T-helper 2 cell treated with Interferon-gamma antibody and Interleukin-4, amounts not matched to agents 5 μg/mL and 100 μg/mL, for 36 hours (primary cell): ENCODE measurements at regions not wholly inside any gene's neighbourhood (a gene's known extent, or its start where the extent isn't known, plus 50 kb on each side); places are given as distances from the start of the nearest gene placed in this dataset.

Experiments used
- DNase-seq: peaks from one replicate; pipeline ENCODE4 v3.0.0; 2021; ENCODE audit warnings: low spot score
- H3K27ac Mint-ChIP-seq: one replicate; pipeline ENCODE4 v1.8.0; 2021; ENCODE audit warnings: mild to moderate bottlenecking, mixed read lengths
- H3K27me3 Mint-ChIP-seq: one replicate; pipeline ENCODE4 v1.8.0; 2021; ENCODE audit warnings: low read depth, mixed read lengths
- H3K36me3 Mint-ChIP-seq: one replicate; pipeline ENCODE4 v1.8.0; 2021; ENCODE audit warnings: low read depth, mixed read lengths
- H3K4me1 Mint-ChIP-seq: one replicate; pipeline ENCODE4 v1.8.0; 2021; ENCODE audit warnings: low read depth, mixed read lengths
- H3K4me3 Mint-ChIP-seq: one replicate; pipeline ENCODE4 v1.8.0; 2022; ENCODE audit warnings: mild to moderate bottlenecking, moderate library complexity, mixed read lengths
- H3K9me3 Mint-ChIP-seq: one replicate; pipeline ENCODE4 v1.8.0; 2021; ENCODE audit warnings: mixed read lengths

GRCh38 chr22:27637604-27638003, 164.0 kb downstream of the MN1 start:
- H3K36me3 Mint-ChIP-seq, result no peaks in the 10 kb centered on the region
- DNase-seq, result no peak
- no peak overlapping the region for H3K4me3 Mint-ChIP-seq
- H3K27ac Mint-ChIP-seq, result no peak overlapping the region
- no peaks in the 10 kb centered on the region for H3K27me3 Mint-ChIP-seq
- no peaks in the 10 kb centered on the region for H3K4me1 Mint-ChIP-seq
- no peaks in the 10 kb centered on the region for H3K9me3 Mint-ChIP-seq

- no peaks in the 10 kb centered on the region for H3K27me3 Mint-ChIP-seq
- H3K4me3 Mint-ChIP-seq, result no peak overlapping the region
- no peaks in the 10 kb centered on the region for H3K9me3 Mint-ChIP-seq
- no peak overlapping the region for H3K27ac Mint-ChIP-seq
- DNase-seq, result no peak
- no peaks in the 10 kb centered on the region for H3K36me3 Mint-ChIP-seq
- H3K4me1 Mint-ChIP-seq, result no peaks in the 10 kb centered on the region
Measured at GRCh38 chr22:27638329-27639233, 163.0 kb downstream of the MN1 start.

- DNase-seq, result no peak
- no peaks in the 10 kb centered on the region for H3K4me1 Mint-ChIP-seq
- no peaks in the 10 kb centered on the region for H3K27me3 Mint-ChIP-seq
- no peaks in the 10 kb centered on the region for H3K9me3 Mint-ChIP-seq
- no peaks in the 10 kb centered on the region for H3K36me3 Mint-ChIP-seq
- no peak overlapping the region for H3K4me3 Mint-ChIP-seq
- H3K27ac Mint-ChIP-seq, result no peak overlapping the region
Measured at GRCh38 chr22:27639248-27640086, 162.1 kb downstream of the MN1 start.

GRCh38 chr22:27641049-27641795, 160.3 kb downstream of the MN1 start:
- DNase-seq, result no peak
- no peaks in the 10 kb centered on the region for H3K9me3 Mint-ChIP-seq
- H3K4me1 Mint-ChIP-seq, result no peaks in the 10 kb centered on the region
- H3K36me3 Mint-ChIP-seq, result no peaks in the 10 kb centered on the region
- no peak overlapping the region for H3K4me3 Mint-ChIP-seq
- H3K27me3 Mint-ChIP-seq, result no peaks in the 10 kb centered on the region
- H3K27ac Mint-ChIP-seq, result no peak overlapping the region

- no peaks in the 10 kb centered on the region for H3K4me1 Mint-ChIP-seq
- H3K9me3 Mint-ChIP-seq, result no peaks in the 10 kb centered on the region
- no peak overlapping the region for H3K27ac Mint-ChIP-seq
- H3K27me3 Mint-ChIP-seq, result no peaks in the 10 kb centered on the region
- no peak for DNase-seq
- no peak overlapping the region for H3K4me3 Mint-ChIP-seq
- no peaks in the 10 kb centered on the region for H3K36me3 Mint-ChIP-seq
Measured at GRCh38 chr22:27642104-27642800, 159.3 kb downstream of the MN1 start.

GRCh38 chr22:27643907-27644306, 157.6 kb downstream of the MN1 start:
- no peaks in the 10 kb centered on the region for H3K4me1 Mint-ChIP-seq
- no peak overlapping the region for H3K27ac Mint-ChIP-seq
- H3K27me3 Mint-ChIP-seq, result no peaks in the 10 kb centered on the region
- H3K36me3 Mint-ChIP-seq, result no peaks in the 10 kb centered on the region
- H3K4me3 Mint-ChIP-seq, result no peak overlapping the region
- DNase-seq, result no peak
- no peaks in the 10 kb centered on the region for H3K9me3 Mint-ChIP-seq

GRCh38 chr22:27644566-27644965, 157.0 kb downstream of the MN1 start:
- DNase-seq, result no peak
- no peak overlapping the region for H3K27ac Mint-ChIP-seq
- H3K4me1 Mint-ChIP-seq, result no peaks in the 10 kb centered on the region
- no peaks in the 10 kb centered on the region for H3K36me3 Mint-ChIP-seq
- H3K4me3 Mint-ChIP-seq, result no peak overlapping the region
- H3K27me3 Mint-ChIP-seq, result no peaks in the 10 kb centered on the region
- no peaks in the 10 kb centered on the region for H3K9me3 Mint-ChIP-seq

GRCh38 chr22:27647540-27647939, 154.0 kb downstream of the MN1 start:
- H3K4me3 Mint-ChIP-seq, result no peak overlapping the region
- H3K36me3 Mint-ChIP-seq, result no peaks in the 10 kb centered on the region
- no peaks in the 10 kb centered on the region for H3K27me3 Mint-ChIP-seq

GRCh38 chr22:27648074-27648473, 153.5 kb downstream of the MN1 start:
- H3K36me3 Mint-ChIP-seq, result no peaks in the 10 kb centered on the region
- no peaks in the 10 kb centered on the region for H3K9me3 Mint-ChIP-seq
- H3K27ac Mint-ChIP-seq, result no peak overlapping the region
- no peak for DNase-seq
- H3K4me1 Mint-ChIP-seq, result no peaks in the 10 kb centered on the region
- H3K27me3 Mint-ChIP-seq, result no peaks in the 10 kb centered on the region
- no peak overlapping the region for H3K4me3 Mint-ChIP-seq

More at GRCh38 chr22:27647540-27647939, 154.0 kb downstream of the MN1 start:
- no peak for DNase-seq
- Mint-ChIP-seq H3K9me3 (no peaks in the 10 kb centered on the region), H3K4me1 (no peaks in the 10 kb centered on the region), H3K27ac (no peak overlapping the region)

GRCh38 chr22:27648853-27649252, 152.7 kb downstream of the MN1 start:
- DNase-seq, result no peak
- H3K9me3 Mint-ChIP-seq, result no peaks in the 10 kb centered on the region
- no peaks in the 10 kb centered on the region for H3K27me3 Mint-ChIP-seq
- no peaks in the 10 kb centered on the region for H3K36me3 Mint-ChIP-seq
- no peaks in the 10 kb centered on the region for H3K4me1 Mint-ChIP-seq
- no peak overlapping the region for H3K27ac Mint-ChIP-seq
- H3K4me3 Mint-ChIP-seq, result no peak overlapping the region

- Mint-ChIP-seq H3K36me3 (no peaks in the 10 kb centered on the region), H3K27ac (no peak overlapping the region), H3K4me3 (no peak overlapping the region), H3K9me3 (peaks cover 4% of the 10 kb centered on the region), H3K4me1 (no peaks in the 10 kb centered on the region), H3K27me3 (no peaks in the 10 kb centered on the region)
- DNase-seq, result no peak
Measured at GRCh38 chr22:27650572-27650971, 151.0 kb downstream of the MN1 start.

GRCh38 chr22:27650985-27651384, 150.6 kb downstream of the MN1 start:
- Mint-ChIP-seq H3K4me1 (no peaks in the 10 kb centered on the region), H3K4me3 (no peak overlapping the region), H3K36me3 (no peaks in the 10 kb centered on the region), H3K27me3 (no peaks in the 10 kb centered on the region), H3K9me3 (peaks cover 7% of the 10 kb centered on the region), H3K27ac (no peak overlapping the region)
- no peak for DNase-seq

- no peak for DNase-seq
- H3K4me3 Mint-ChIP-seq, result no peak overlapping the region
Measured at GRCh38 chr22:27651486-27651885, 150.1 kb downstream of the MN1 start.

More at GRCh38 chr22:27651486-27651885, 150.1 kb downstream of the MN1 start:
- H3K4me1 Mint-ChIP-seq, result no peaks in the 10 kb centered on the region
- no peak overlapping the region for H3K27ac Mint-ChIP-seq
- H3K36me3 Mint-ChIP-seq, result no peaks in the 10 kb centered on the region
- H3K9me3 Mint-ChIP-seq, result peaks cover 11% of the 10 kb centered on the region
- H3K27me3 Mint-ChIP-seq, result no peaks in the 10 kb centered on the region
